A673 (cell line): ENCODE measurements at regions not wholly inside any gene's neighbourhood (a gene's known extent, or its start where the extent isn't known, plus 50 kb on each side); places are given as distances from the start of the nearest gene placed in this dataset.

ENCODE experiments used
- CTCF ChIP-seq: fragments of 300-800, 200-600 bp; sonication (generic); conservative IDR thresholded peaks from 2 replicates; pipeline ENCODE4 v1.5.1; 2017; ENCODE audit warnings: low read depth, mild to moderate bottlenecking, antibody characterized with exemption, low read length, moderate library complexity, mixed read lengths
- EZH2 ChIP-seq: fragments of 200-600 bp; sonication (generic); IDR thresholded peaks from 2 replicates; pipeline ENCODE4 v1.6.1; 2017; ENCODE audit warnings: borderline replicate concordance, low read depth, mild to moderate bottlenecking, mixed read lengths, antibody characterized with exemption, low read length; ENCODE audit not compliant: poor library complexity, severe bottlenecking

GRCh38 chr2:16256601-16257321, 316.4 kb downstream of the MYCN start:
- TF ChIP-seq CTCF = no peak
- TF ChIP-seq EZH2 = no peak
